ENCODE measurements at regions not wholly inside any gene's neighbourhood (a gene's known extent, or its start where the extent isn't known, plus 50 kb on each side); places are given as distances from the start of the nearest gene placed in this dataset.

DNA sequence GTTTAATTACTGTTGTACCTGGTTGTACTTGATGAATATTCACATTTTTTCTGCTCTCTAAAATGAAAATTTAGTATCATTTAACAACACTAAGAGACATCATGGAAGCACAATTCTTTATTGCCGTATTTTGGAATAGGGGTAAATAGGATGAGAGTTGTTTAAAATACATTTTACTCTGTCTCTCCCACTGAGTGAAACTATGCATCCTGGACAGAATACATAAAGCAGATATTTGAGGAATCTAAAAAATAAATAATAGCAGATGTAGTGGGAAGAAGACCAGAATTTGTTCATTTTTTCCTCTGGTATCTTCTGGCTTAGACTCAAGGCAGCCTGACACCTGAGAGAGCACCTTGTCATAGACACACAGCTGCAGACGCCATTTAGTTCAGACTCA, 119.1 kb upstream of the AHI1 start:
- TF ChIP-seq, protein P1, sequence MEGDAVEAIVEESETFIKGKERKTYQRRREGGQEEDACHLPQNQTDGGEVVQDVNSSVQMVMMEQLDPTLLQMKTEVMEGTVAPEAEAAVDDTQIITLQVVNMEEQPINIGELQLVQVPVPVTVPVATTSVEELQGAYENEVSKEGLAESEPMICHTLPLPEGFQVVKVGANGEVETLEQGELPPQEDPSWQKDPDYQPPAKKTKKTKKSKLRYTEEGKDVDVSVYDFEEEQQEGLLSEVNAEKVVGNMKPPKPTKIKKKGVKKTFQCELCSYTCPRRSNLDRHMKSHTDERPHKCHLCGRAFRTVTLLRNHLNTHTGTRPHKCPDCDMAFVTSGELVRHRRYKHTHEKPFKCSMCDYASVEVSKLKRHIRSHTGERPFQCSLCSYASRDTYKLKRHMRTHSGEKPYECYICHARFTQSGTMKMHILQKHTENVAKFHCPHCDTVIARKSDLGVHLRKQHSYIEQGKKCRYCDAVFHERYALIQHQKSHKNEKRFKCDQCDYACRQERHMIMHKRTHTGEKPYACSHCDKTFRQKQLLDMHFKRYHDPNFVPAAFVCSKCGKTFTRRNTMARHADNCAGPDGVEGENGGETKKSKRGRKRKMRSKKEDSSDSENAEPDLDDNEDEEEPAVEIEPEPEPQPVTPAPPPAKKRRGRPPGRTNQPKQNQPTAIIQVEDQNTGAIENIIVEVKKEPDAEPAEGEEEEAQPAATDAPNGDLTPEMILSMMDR (IDR thresholded peaks at IDR 0.05): no peak
- TF ChIP-seq ZFX (IDR thresholded peaks at IDR 0.05; ENCODE audit: borderline replicate concordance): no peak

Measured in 22Rv1 (cell line).